Epithelial cell of proximal tubule (primary cell): ENCODE measurements at regions not wholly inside any gene's neighbourhood (a gene's known extent, or its start where the extent isn't known, plus 50 kb on each side); places are given as distances from the start of the nearest gene placed in this dataset.

Experiments used
- DNase-seq: peaks from one replicate; pipeline ENCODE4 v3.0.0-alpha.2; 2011; ENCODE audit warnings: low read depth
- H3K4me3 ChIP-seq: 2 replicates; pipeline ENCODE4 v1.5.1; 2011; ENCODE audit warnings: low read depth, mild to moderate bottlenecking, low read length
- TF ChIP-seq, protein P1 (sequence below): conservative IDR thresholded peaks from 2 replicates; pipeline ENCODE4 v1.5.1; 2012; ENCODE audit warnings: low read depth, mild to moderate bottlenecking, low read length

DNA sequence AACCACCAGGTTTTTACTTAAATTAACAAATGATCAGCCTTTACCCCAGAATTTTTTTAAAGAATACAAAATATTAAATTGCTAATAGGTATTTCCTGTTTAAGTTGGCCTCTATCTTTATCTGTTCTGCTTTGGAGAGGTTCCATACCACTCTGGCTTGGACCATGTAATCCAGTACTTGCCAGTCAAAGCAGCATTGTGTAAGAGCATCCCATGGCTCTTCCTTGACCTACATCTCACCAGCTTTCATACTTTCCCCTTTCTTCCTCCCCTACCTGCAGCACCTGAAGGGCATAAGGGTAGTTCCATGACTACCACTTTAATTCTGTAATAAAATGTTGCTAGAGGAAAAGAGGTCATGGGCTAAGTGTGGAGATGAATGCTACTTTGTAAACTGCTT is 140.8 kb upstream of the MTAP start:
- H3K4me3 ChIP-seq = no peak overlapping the region
- no peak for DNase-seq
- TF ChIP-seq, protein P1, sequence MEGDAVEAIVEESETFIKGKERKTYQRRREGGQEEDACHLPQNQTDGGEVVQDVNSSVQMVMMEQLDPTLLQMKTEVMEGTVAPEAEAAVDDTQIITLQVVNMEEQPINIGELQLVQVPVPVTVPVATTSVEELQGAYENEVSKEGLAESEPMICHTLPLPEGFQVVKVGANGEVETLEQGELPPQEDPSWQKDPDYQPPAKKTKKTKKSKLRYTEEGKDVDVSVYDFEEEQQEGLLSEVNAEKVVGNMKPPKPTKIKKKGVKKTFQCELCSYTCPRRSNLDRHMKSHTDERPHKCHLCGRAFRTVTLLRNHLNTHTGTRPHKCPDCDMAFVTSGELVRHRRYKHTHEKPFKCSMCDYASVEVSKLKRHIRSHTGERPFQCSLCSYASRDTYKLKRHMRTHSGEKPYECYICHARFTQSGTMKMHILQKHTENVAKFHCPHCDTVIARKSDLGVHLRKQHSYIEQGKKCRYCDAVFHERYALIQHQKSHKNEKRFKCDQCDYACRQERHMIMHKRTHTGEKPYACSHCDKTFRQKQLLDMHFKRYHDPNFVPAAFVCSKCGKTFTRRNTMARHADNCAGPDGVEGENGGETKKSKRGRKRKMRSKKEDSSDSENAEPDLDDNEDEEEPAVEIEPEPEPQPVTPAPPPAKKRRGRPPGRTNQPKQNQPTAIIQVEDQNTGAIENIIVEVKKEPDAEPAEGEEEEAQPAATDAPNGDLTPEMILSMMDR = no peak

DNA sequence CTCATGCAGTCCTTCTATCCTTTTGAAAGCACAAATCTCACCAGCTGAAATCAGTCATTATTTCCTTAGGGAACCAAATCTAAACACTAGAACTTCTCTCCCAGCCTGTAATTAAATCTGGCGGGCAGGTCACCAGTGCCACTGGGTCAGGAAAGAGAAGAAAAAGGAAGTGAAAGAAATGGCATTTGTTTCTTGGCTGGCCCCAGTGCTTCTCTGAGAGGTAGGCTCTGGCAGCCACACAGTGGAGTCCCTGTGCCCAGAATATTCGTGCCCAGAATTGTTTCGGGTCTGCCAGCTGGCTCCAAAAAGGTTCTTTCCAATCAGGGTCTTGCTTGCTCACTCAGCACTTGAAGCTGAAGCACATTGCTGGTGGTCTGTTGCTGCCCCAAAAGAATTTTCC is 133.9 kb upstream of the MTAP start:
- no peak overlapping the region for H3K4me3 ChIP-seq
- TF ChIP-seq, protein P1 = no peak
- DNase-seq = no peak

DNA sequence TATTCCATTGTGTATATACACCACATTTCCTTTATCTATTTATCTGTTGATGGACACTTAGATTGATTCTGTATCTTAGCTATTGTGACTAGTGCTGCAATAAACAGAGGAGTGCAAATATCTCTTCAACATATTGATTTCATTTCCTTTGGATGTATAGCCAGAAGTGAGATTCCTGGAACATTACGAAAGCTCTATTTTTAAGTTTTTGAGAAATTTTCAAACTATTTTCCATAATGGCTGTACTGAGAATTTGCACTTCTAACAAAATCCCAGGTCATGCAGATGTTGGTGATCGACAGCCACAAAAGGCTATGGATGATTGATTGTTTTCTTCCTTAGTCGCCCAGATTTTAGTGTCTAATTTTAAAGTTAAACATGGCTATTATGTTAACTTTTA is 132.7 kb upstream of the MTAP start:
- TF ChIP-seq, protein P1 = no peak
- no peak overlapping the region for H3K4me3 ChIP-seq
- no peak for DNase-seq

DNA sequence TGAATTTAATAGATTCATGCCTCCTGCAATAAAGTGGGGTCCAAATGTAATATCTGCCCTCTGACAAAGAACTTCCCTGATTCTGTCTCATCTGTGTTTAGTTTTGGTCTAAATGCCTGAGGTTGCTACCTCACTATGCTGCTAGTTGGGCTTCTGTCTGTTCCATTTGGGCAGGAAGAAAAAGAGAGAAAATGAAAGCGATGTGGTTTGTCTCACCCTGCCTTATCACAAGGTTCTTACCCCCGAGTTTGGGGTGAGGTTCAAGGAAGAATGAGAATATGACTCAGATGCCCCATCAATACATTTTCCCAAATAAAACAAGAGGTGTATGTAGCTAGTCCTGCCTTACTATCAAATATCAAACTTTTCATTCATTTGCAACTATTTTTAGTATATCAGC is 132.1 kb upstream of the MTAP start:
- no peak overlapping the region for H3K4me3 ChIP-seq
- DNase-seq = no peak
- TF ChIP-seq, protein P1 = no peak

DNA sequence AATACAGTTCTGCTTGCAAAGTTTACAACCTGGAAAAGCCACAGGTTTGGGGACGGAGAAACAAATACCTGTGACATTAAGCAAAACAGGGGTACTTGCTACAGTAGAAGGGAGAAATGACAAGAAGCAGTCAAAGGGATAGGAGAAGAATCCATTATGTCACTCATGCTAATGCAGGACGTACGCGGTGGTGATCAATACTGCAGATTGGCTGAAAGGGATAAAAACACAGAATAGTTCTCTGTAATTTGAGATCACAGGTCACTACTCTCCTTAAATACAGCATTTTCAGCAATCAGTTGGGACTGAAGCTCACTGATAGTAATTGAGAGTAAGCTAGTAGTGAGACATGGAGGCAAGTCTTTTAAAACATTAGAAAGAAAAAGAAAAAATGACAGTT is 130.3 kb upstream of the MTAP start:
- DNase-seq = no peak
- TF ChIP-seq, protein P1 = no peak
- H3K4me3 ChIP-seq = no peak overlapping the region

DNA sequence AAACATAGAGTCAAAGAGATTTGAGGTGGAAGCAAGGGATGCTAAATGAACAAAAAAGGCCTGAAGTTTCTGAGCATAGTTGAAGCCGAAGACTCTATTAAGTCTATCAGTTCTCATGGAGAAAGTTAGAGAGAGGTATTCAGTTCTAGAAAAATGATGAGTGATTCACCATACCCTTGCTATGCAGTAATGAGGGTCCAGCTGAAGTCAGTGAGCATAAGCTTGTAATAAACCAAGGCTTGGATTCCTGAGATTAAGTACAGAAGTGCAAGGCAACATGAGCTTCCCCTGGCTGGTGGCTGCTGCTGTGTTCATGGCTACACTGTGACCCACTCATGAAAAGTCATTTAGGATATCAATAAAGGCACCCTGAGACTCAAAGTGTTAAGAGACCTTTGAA is 129.7 kb upstream of the MTAP start:
- DNase-seq = no peak
- TF ChIP-seq, protein P1 = no peak
- no peak overlapping the region for H3K4me3 ChIP-seq

DNA sequence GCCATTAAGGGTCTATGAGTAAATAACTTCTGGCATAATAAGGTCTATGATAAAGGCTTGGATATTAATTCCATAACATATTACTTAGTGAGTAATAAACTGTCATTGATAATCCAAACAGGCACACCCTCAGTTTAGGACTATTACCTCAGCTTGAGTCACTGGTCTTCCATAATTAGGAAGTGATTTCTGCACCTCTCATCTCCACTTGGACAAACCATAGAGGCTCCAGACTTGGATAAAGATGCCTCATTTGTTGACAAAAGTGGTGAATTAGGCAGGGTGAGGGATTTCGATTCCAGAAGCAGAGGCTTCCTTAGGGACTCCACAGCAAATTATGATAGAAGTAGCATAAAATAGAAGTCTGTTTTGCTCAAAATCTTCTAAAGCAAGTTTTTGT is 127.5 kb upstream of the MTAP start:
- H3K4me3 ChIP-seq = no peak overlapping the region
- no peak for DNase-seq
- TF ChIP-seq, protein P1 = no peak
